Esophagus squamous epithelium (tissue), 5 donors: ENCODE measurements at regions not wholly inside any gene's neighbourhood (a gene's known extent, or its start where the extent isn't known, plus 50 kb on each side); places are given as distances from the start of the nearest gene placed in this dataset.

ENCODE experiments used
- DNase-seq: peaks from one replicate; lab custom pipeline; 2025; lab: John Stamatoyannopoulos, UW
- H3K27ac ChIP-seq, 4 donors: fragments of 200-600 bp; sonication (generic); one replicate each; pipeline ENCODE4 v1.5.1; 2016 to 2019; ENCODE audit warnings: mild to moderate bottlenecking in 1 of 4
- H3K27me3 ChIP-seq, 4 donors: fragments of 200-600 bp; sonication (generic); 1 replicate in 3 of 4; 2 replicates in 1 of 4; pipeline versions ENCODE4 v1.5.1 to v1.6.0; 2017 to 2021; ENCODE audit warnings: antibody characterized with exemption in 1 of 4
- H3K36me3 ChIP-seq, 3 donors: fragments of 200-600 bp; sonication (generic); one replicate each; pipeline ENCODE4 v1.5.1; 2016 to 2019
- H3K4me1 ChIP-seq, 3 donors: fragments of 200-600 bp; sonication (generic); one replicate each; pipeline ENCODE4 v1.5.1; 2017 to 2019
- H3K4me3 ChIP-seq, 4 donors: fragments of 200-600 bp; sonication (generic); 1 replicate in 3 of 4; 2 replicates in 1 of 4; pipeline ENCODE4 v1.5.1; 2016 to 2019; ENCODE audit warnings: mild to moderate bottlenecking in 2 of 4, moderate library complexity in 1 of 4
- H3K9me3 ChIP-seq, 3 donors: fragments of 200-600 bp; sonication (generic); one replicate each; pipeline ENCODE4 v1.5.1; 2016 to 2019
- CTCF ChIP-seq, 6 experiments: fragments of 450-650 bp in 4 of 6; fragments of 200-600 bp in 2 of 6; sonication (generic) in 2 of 6; IDR thresholded peaks; one replicate each; pipeline ENCODE4 v1.5.1; 2016 to 2019; ENCODE audit warnings: antibody characterized with exemption in 6 of 6, mild to moderate bottlenecking in 4 of 6, moderate library complexity in 4 of 6
- POLR2A ChIP-seq, 4 donors: fragments of 450-650 bp; IDR thresholded peaks; one replicate each; pipeline ENCODE4 v1.6.1; 2017; ENCODE audit warnings: antibody characterized with exemption in 4 of 4, mild to moderate bottlenecking in 4 of 4, moderate library complexity in 3 of 4
- WGBS, 2 donors: methylation state at CpG; one replicate each; pipeline ENCODE4 v1.1.5; 2018; 5-methylcytosine and 5-hydroxymethylcytosine counted together
- intact Hi-C: fragments of 100-400 bp; cut with DNase I; formaldehyde crosslinking; loops from one replicate; pipeline ENCODE4 v1.15.0; 2022
- donor health status: DM: yes; HTN: yes; CAD: no.

DNA sequence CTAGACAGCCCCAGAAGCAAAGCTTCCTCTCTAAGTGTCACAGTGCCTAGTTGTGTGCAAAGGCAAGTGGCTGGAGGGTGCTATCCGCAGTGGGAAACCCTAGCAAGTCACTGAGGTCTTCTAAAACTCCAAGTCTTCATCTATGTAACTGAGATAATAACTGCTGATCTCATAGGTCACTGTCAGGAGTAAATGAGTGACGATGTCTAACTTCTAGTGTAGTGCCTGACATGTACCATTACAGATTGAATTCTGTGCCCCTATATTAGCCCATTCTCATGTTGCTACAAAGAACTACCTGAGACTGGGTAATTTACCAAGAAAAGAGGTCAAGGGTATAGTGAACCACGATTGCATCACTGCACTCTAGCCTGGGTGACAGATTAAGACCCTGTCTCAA lies 253.5 kb upstream of the JARID2 start:
- no peak overlapping the region for H3K27ac ChIP-seq
- DNase-seq, result no peak
- no peaks in the 10 kb centered on the region for H3K36me3 ChIP-seq
- no peaks in the 10 kb centered on the region for H3K27me3 ChIP-seq
- TF ChIP-seq POLR2A (IDR thresholded peaks at IDR 0.05) (no peak), CTCF (IDR thresholded peaks at IDR 0.05) (no peak)
- H3K4me3 ChIP-seq, result no peak overlapping the region
- no peaks in the 10 kb centered on the region for H3K9me3 ChIP-seq
- intact Hi-C loops, result no loop called here
- WGBS, 2 donors, result 84 to 87% methylated on average over 3 of the region's 3 CpGs
- H3K4me1 ChIP-seq, result no peaks in the 10 kb centered on the region

DNA sequence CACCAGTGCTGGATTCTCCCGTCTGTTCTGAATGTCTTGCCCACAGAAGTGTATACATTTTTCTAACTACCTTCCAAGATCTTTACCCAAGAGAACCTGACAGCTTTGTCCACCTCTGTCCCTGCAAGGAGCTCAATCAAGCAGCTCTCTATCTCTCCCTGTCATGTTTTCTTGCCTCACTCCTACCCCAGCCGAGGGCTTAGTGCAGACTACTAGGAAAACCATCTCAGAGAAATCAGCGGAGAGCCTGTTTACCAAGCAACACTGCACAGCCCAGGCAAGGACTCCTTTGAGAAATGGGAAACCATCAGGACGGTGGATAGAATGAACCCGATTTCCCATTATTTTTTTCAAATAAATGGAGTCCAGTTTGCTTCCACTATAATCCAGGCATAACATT lies 250.7 kb upstream of the JARID2 start:
- DNase-seq, result no peak

GRCh38 chr6:14995966-14996602 lies 249.8 kb upstream of the JARID2 start:
- no peak for DNase-seq
- intact Hi-C loops, result no loop called here
- Histone ChIP-seq H3K36me3 (no peaks in the 10 kb centered on the region), H3K9me3 (no peaks in the 10 kb centered on the region), H3K27me3 (no peaks in the 10 kb centered on the region), H3K4me1 (no peaks in the 10 kb centered on the region), H3K4me3 (no peak overlapping the region), H3K27ac (no peak overlapping the region)
- TF ChIP-seq POLR2A (IDR thresholded peaks at IDR 0.05) (no peak), CTCF (IDR thresholded peaks at IDR 0.05) (no peak)
- 93% methylated on average over 11 to 12 of the region's 12 CpGs for WGBS, 2 donors

More for the DNA sequence above, 250.7 kb upstream of the JARID2 start:
- 72 to 74% methylated on average over 5 of the region's 5 CpGs for WGBS, 2 donors
- no peaks in the 10 kb centered on the region for H3K36me3 ChIP-seq
- H3K4me3 ChIP-seq, result no peak overlapping the region
- intact Hi-C loops, result no loop called here
- H3K27ac ChIP-seq, result no peak overlapping the region
- TF ChIP-seq POLR2A (IDR thresholded peaks at IDR 0.05) (no peak), CTCF (IDR thresholded peaks at IDR 0.05) (no peak)
- no peaks in the 10 kb centered on the region for H3K27me3 ChIP-seq
- H3K9me3 ChIP-seq, result no peaks in the 10 kb centered on the region
- H3K4me1 ChIP-seq, result no peaks in the 10 kb centered on the region

DNA sequence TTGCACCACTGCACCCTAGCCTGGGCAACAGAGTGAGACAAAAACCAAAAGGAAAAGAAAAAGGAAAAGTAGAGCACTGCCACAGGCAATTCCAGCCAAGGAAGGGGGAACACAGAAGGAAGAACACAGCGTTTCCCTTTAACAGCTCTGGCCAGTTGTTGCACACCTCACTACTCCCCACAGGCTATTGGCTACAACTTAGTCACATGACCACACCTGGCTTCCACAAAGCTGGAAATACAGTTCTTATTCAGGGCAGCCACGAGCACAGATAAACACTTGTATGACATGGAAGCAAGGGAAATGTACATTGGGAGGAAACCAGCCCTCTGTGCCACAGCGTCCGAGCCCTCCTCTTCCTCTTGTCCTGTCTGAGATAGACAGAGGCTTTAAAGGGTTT lies 249.0 kb upstream of the JARID2 start:
- no peaks in the 10 kb centered on the region for H3K27me3 ChIP-seq
- H3K36me3 ChIP-seq, result no peaks in the 10 kb centered on the region
- no peaks in the 10 kb centered on the region for H3K4me1 ChIP-seq
- WGBS, 2 donors, result 58 to 60% methylated on average over 4 of the region's 4 CpGs
- H3K9me3 ChIP-seq, result no peaks in the 10 kb centered on the region
- no peak for DNase-seq
- no peak overlapping the region for H3K4me3 ChIP-seq
- intact Hi-C loops, result no loop called here
- no peak overlapping the region for H3K27ac ChIP-seq
- TF ChIP-seq CTCF (IDR thresholded peaks at IDR 0.05) (no peak), POLR2A (IDR thresholded peaks at IDR 0.05) (no peak)

DNA sequence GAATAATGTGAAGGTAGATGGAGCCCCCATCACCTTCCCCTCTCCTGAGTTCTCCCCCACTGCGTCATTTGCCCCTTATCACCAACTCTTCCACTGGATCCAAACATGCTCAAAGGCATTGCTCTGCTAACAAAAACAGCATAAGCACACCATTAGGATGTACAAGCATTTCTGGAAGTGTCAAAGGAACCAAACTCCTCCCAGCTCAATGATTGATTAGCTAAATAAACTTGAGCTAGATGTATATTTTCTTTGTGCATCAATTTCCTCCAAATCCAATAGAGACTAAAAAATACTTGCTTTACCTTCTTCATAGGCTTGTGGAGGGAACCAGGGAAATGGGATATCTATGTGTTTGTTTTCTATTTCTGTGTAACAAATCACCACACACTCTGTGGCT lies 248.4 kb upstream of the JARID2 start:
- intact Hi-C loops, result no loop called here
- DNase-seq, result no peak
- Histone ChIP-seq H3K36me3 (no peaks in the 10 kb centered on the region), H3K27ac (no peak overlapping the region), H3K9me3 (no peaks in the 10 kb centered on the region), H3K4me1 (no peaks in the 10 kb centered on the region), H3K4me3 (no peak overlapping the region), H3K27me3 (no peaks in the 10 kb centered on the region)
- TF ChIP-seq CTCF (IDR thresholded peaks at IDR 0.05) (no peak), POLR2A (IDR thresholded peaks at IDR 0.05) (no peak)
- 80 to 88% methylated on average over 1 of the region's 1 CpG for WGBS, 2 donors
